GM21528 (cell line): ENCODE measurements at regions not wholly inside any gene's neighbourhood (a gene's known extent, or its start where the extent isn't known, plus 50 kb on each side); places are given as distances from the start of the nearest gene placed in this dataset.

Experiments used
- ATAC-seq: cut with Tn5 transposase; IDR thresholded peaks from one replicate; pipeline ENCODE4 v1.9.1; 2021; ENCODE audit warnings: mild to moderate bottlenecking, moderate library complexity; ENCODE audit not compliant: unreplicated experiment, low FRiP score

- ATAC-seq, result no peak
These were observed 806.3 kb upstream of the ARPP21 start for GRCh38 chr3:34832865-34833508.

- ATAC-seq, result no peak
These were observed 801.2 kb upstream of the ARPP21 start for GRCh38 chr3:34837848-34838741.

GRCh38 chr3:34842706-34843480, 796.4 kb upstream of the ARPP21 start:
- ATAC-seq, result no peak

GRCh38 chr3:34844323-34844620, 795.1 kb upstream of the ARPP21 start:
- ATAC-seq, result no peak

GRCh38 chr3:34851137-34851536, 788.2 kb upstream of the ARPP21 start:
- ATAC-seq, result no peak

GRCh38 chr3:34852844-34853439, 786.4 kb upstream of the ARPP21 start:
- no peak for ATAC-seq

GRCh38 chr3:34856081-34856947, 783.0 kb upstream of the ARPP21 start:
- no peak for ATAC-seq

- no peak for ATAC-seq
These were observed 781.2 kb upstream of the ARPP21 start for GRCh38 chr3:34858067-34858660.

GRCh38 chr3:34859746-34860145, 779.6 kb upstream of the ARPP21 start:
- no peak for ATAC-seq

GRCh38 chr3:34862456-34862855, 776.9 kb upstream of the ARPP21 start:
- ATAC-seq, result no peak

GRCh38 chr3:34863485-34863884, 775.8 kb upstream of the ARPP21 start:
- ATAC-seq, result no peak

GRCh38 chr3:34864011-34864410, 775.3 kb upstream of the ARPP21 start:
- no peak for ATAC-seq

GRCh38 chr3:34865346-34865745, 774.0 kb upstream of the ARPP21 start:
- no peak for ATAC-seq

- ATAC-seq, result no peak
These were observed 770.4 kb upstream of the ARPP21 start for GRCh38 chr3:34868935-34869334.

- no peak for ATAC-seq
These were observed 769.6 kb upstream of the ARPP21 start for GRCh38 chr3:34869696-34870095.

- ATAC-seq, result no peak
These were observed 766.9 kb upstream of the ARPP21 start for GRCh38 chr3:34872406-34872805.

GRCh38 chr3:34876997-34877396, 762.3 kb upstream of the ARPP21 start:
- no peak for ATAC-seq

GRCh38 chr3:34878488-34878887, 760.8 kb upstream of the ARPP21 start:
- ATAC-seq, result no peak

- ATAC-seq, result no peak
These were observed 758.3 kb upstream of the ARPP21 start for GRCh38 chr3:34881026-34881425.

- no peak for ATAC-seq
These were observed 756.6 kb upstream of the ARPP21 start for GRCh38 chr3:34882764-34883163.
